SK-N-SH treated with all-trans-retinoic acid at 6 μM for 48 hours (cell line): ENCODE measurements at regions not wholly inside any gene's neighbourhood (a gene's known extent, or its start where the extent isn't known, plus 50 kb on each side); places are given as distances from the start of the nearest gene placed in this dataset.

ENCODE experiments used
- ATAC-seq: fragments of 200-7000 bp; cut with Tn5 transposase; 3 replicates; pipeline ENCODE4 v1.9.1; 2020; ENCODE audit warnings: mild to moderate bottlenecking, moderate library complexity
- ARNTL ChIP-seq: fragments of 450-650 bp; formaldehyde crosslinking; IDR thresholded peaks from 2 replicates; pipeline ENCODE4 v1.5.0; 2020; ENCODE audit warnings: low read depth, mild to moderate bottlenecking, moderate library complexity, borderline replicate concordance
- BACH2 ChIP-seq: fragments of 250-450 bp; sonication (Bioruptor Pico); IDR thresholded peaks from 2 replicates; pipeline ENCODE4 v1.9.0; 2021; ENCODE audit warnings: mild to moderate bottlenecking, borderline replicate concordance
- CREB5 ChIP-seq: fragments of 250-450 bp; sonication (Bioruptor Pico); IDR thresholded peaks from 2 replicates; pipeline ENCODE4 v1.5.1; 2020; ENCODE audit warnings: low read depth, mild to moderate bottlenecking, moderate library complexity
- CSDC2 ChIP-seq: fragments of 250-450 bp; sonication (Bioruptor Pico); IDR thresholded peaks from 2 replicates; pipeline ENCODE4 v1.5.0; 2020; ENCODE audit warnings: mild to moderate bottlenecking, moderate library complexity
- CSRNP3 ChIP-seq: fragments of 250-450 bp; sonication (Bioruptor Pico); IDR thresholded peaks from 2 replicates; pipeline ENCODE4 v1.5.1; 2021; ENCODE audit warnings: mild to moderate bottlenecking, moderate library complexity
- ESRRG ChIP-seq: fragments of 250-450 bp; sonication (Bioruptor Pico); IDR thresholded peaks from 2 replicates; pipeline ENCODE4 v1.6.1; 2021; ENCODE audit warnings: mild to moderate bottlenecking
- GLIS3 ChIP-seq: fragments of 250-450 bp; sonication (Bioruptor Pico); IDR thresholded peaks from 2 replicates; pipeline ENCODE4 v1.5.0; 2020; ENCODE audit warnings: mild to moderate bottlenecking, moderate library complexity
- ISL1 ChIP-seq: fragments of 250-450 bp; sonication (Bioruptor Pico); IDR thresholded peaks from 2 replicates; pipeline ENCODE4 v2.1.2; 2022; ENCODE audit warnings: mild to moderate bottlenecking, moderate library complexity
- OSR1 ChIP-seq: fragments of 250-450 bp; sonication (Bioruptor Pico); IDR thresholded peaks from 2 replicates; pipeline ENCODE4 v1.8.0; 2022; ENCODE audit warnings: moderate library complexity, mild to moderate bottlenecking, inconsistent platforms
- PATZ1 ChIP-seq: fragments of 250-450 bp; sonication (Bioruptor Pico); IDR thresholded peaks from 2 replicates; pipeline ENCODE4 v1.8.0; 2020; ENCODE audit warnings: mild to moderate bottlenecking, moderate library complexity, borderline replicate concordance
- POU6F1 ChIP-seq: fragments of 250-450 bp; sonication (Bioruptor Pico); IDR thresholded peaks from 2 replicates; pipeline ENCODE4 v1.8.0; 2021; ENCODE audit warnings: low read depth, mild to moderate bottlenecking, moderate library complexity, borderline replicate concordance
- PPARA ChIP-seq: fragments of 250-450 bp; sonication (Bioruptor Pico); IDR thresholded peaks from 2 replicates; pipeline ENCODE4 v1.5.0; 2020; ENCODE audit warnings: mild to moderate bottlenecking, borderline replicate concordance
- RARB ChIP-seq: fragments of 250-450 bp; sonication (Bioruptor Pico); IDR thresholded peaks from 2 replicates; pipeline ENCODE4 v1.8.0; 2021; ENCODE audit warnings: mild to moderate bottlenecking, moderate library complexity
- SNAI2 ChIP-seq: fragments of 250-450 bp; sonication (Bioruptor Pico); IDR thresholded peaks from 2 replicates; pipeline ENCODE4 v1.5.0; 2020; ENCODE audit warnings: mild to moderate bottlenecking, moderate library complexity
- TOX ChIP-seq: fragments of 250-450 bp; sonication (Bioruptor Pico); IDR thresholded peaks from 2 replicates; pipeline ENCODE4 v1.8.0; 2021; ENCODE audit warnings: mild to moderate bottlenecking, moderate library complexity, borderline replicate concordance
- TSHZ2 ChIP-seq: fragments of 250-450 bp; sonication (Bioruptor Pico); IDR thresholded peaks from 2 replicates; pipeline ENCODE4 v1.5.0; 2020; ENCODE audit warnings: mild to moderate bottlenecking, moderate library complexity
- ZFP3 ChIP-seq: fragments of 250-450 bp; sonication (Bioruptor Pico); IDR thresholded peaks from 2 replicates; pipeline ENCODE4 v1.5.0; 2020; ENCODE audit warnings: mild to moderate bottlenecking, moderate library complexity
- ZFP30 ChIP-seq: fragments of 450-650 bp; formaldehyde crosslinking; IDR thresholded peaks from 2 replicates; pipeline ENCODE4 v1.5.0; 2022; ENCODE audit warnings: mild to moderate bottlenecking, moderate library complexity
- ZNF565 ChIP-seq: fragments of 450-650 bp; formaldehyde crosslinking; conservative IDR thresholded peaks from 2 replicates; pipeline ENCODE4 v1.5.0; 2020; ENCODE audit warnings: low read depth, mild to moderate bottlenecking, moderate library complexity
- ZNF70 ChIP-seq: fragments of 450-650 bp; formaldehyde crosslinking; IDR thresholded peaks from 2 replicates; pipeline ENCODE4 v1.5.0; 2020; ENCODE audit warnings: mild to moderate bottlenecking, moderate library complexity
- ZNF8 ChIP-seq: fragments of 450-650 bp; formaldehyde crosslinking; IDR thresholded peaks from 2 replicates; pipeline ENCODE4 v1.5.0; 2020; ENCODE audit warnings: mild to moderate bottlenecking, moderate library complexity

- TF ChIP-seq PPARA (no peak), ZNF565 (no peak), CREB5 (CRISPR knock-in tag) (no peak), ZFP30 (no peak), GLIS3 (CRISPR knock-in tag) (no peak), SNAI2 (CRISPR knock-in tag) (no peak), CSDC2 (CRISPR knock-in tag) (no peak), OSR1 (CRISPR knock-in tag) (no peak), ISL1 (CRISPR knock-in tag) (no peak), TSHZ2 (CRISPR knock-in tag) (no peak), ZNF70 (no peak), POU6F1 (CRISPR knock-in tag) (no peak), ZNF8 (CRISPR knock-in tag) (no peak), TOX (CRISPR knock-in tag) (no peak), RARB (CRISPR knock-in tag) (no peak), CSRNP3 (CRISPR knock-in tag) (no peak)
- ATAC-seq: no peak
Observed at GRCh38 chr20:40335901-40336351, 353.1 kb downstream of the MAFB start.

- TF ChIP-seq ZNF8 (CRISPR knock-in tag): no peak
- TF ChIP-seq PATZ1: no peak
- TF ChIP-seq ARNTL (CRISPR knock-in tag): no peak
- TF ChIP-seq ISL1 (CRISPR knock-in tag): no peak
- TF ChIP-seq ZFP3 (CRISPR knock-in tag): no peak
- no peak for TF ChIP-seq PPARA
- TF ChIP-seq OSR1 (CRISPR knock-in tag): no peak
- no peak for TF ChIP-seq RARB (CRISPR knock-in tag)
- no peak for TF ChIP-seq ZNF565
- no peak for TF ChIP-seq TSHZ2 (CRISPR knock-in tag)
- no peak for TF ChIP-seq ESRRG
- no peak for TF ChIP-seq GLIS3 (CRISPR knock-in tag)
- no peak for TF ChIP-seq BACH2
- no peak for TF ChIP-seq ZNF70
- no peak for TF ChIP-seq CSDC2 (CRISPR knock-in tag)
- no peak for TF ChIP-seq CREB5 (CRISPR knock-in tag)
- ATAC-seq: no peak
Observed at GRCh38 chr20:40335437-40335836, 353.6 kb downstream of the MAFB start.
